Neuronal stem cell (in vitro differentiated cells): ENCODE measurements at regions not wholly inside any gene's neighbourhood (a gene's known extent, or its start where the extent isn't known, plus 50 kb on each side); places are given as distances from the start of the nearest gene placed in this dataset.
"Not testable (repeated sequence)": the region's sequence is repeated elsewhere in the genome, so short reads cannot be mapped to it uniquely, and the experiment has no call there.

ENCODE experiments used
- DNase-seq: peaks from one replicate; pipeline ENCODE4 v3.0.0-alpha.2; 2013; ENCODE audit warnings: low spot score
- H2AFZ ChIP-seq: one replicate; pipeline ENCODE4 v1.6.1; 2013; ENCODE audit warnings: mild to moderate bottlenecking, low read length, inconsistent platforms
- H2AK5ac ChIP-seq: 2 replicates; pipeline ENCODE4 v1.6.1; 2013; ENCODE audit warnings: low read depth, mild to moderate bottlenecking, inconsistent platforms, low read length, moderate library complexity, mixed read lengths
- H2BK120ac ChIP-seq: 2 replicates; pipeline ENCODE4 v1.6.1; 2013; ENCODE audit warnings: low read depth, mild to moderate bottlenecking, inconsistent platforms, low read length, moderate library complexity, mixed read lengths
- H2BK12ac ChIP-seq: one replicate; pipeline ENCODE4 v1.6.1; 2013; ENCODE audit warnings: low read length, inconsistent platforms
- H2BK15ac ChIP-seq: 2 replicates; pipeline ENCODE4 v1.6.1; 2013; ENCODE audit warnings: mild to moderate bottlenecking, low read length, inconsistent platforms, mixed read lengths
- H2BK5ac ChIP-seq: one replicate; pipeline ENCODE4 v1.6.1; 2013; ENCODE audit warnings: inconsistent platforms, mild to moderate bottlenecking, low read length, moderate library complexity
- H3K14ac ChIP-seq: one replicate; pipeline ENCODE4 v1.6.1; 2013; ENCODE audit warnings: low read length, inconsistent platforms
- H3K18ac ChIP-seq: 2 replicates; pipeline ENCODE4 v1.6.1; 2013; ENCODE audit warnings: low read length, inconsistent platforms
- H3K23ac ChIP-seq: 2 replicates; pipeline ENCODE4 v1.6.1; 2013; ENCODE audit warnings: low read depth, mild to moderate bottlenecking, mixed read lengths, low read length, inconsistent platforms; ENCODE audit not compliant: poor library complexity
- H3K27ac ChIP-seq: replicated peaks from 3 replicates; pipeline ENCODE4 v1.5.1; 2013; ENCODE audit warnings: low read length, inconsistent platforms
- H3K27me3 ChIP-seq, 3 experiments: 2 replicates each; pipeline ENCODE4 v1.6.1; 2013; ENCODE audit warnings: low read length in 3 of 3, mild to moderate bottlenecking in 2 of 3, inconsistent platforms in 1 of 3, low read depth in 1 of 3, mixed read lengths in 1 of 3, moderate library complexity in 1 of 3; ENCODE audit not compliant: control insufficient read depth in 3 of 3, insufficient read depth in 3 of 3
- H3K36me3 ChIP-seq, 2 donors: replicated peaks in 1 of 2; 2 replicates each; pipeline ENCODE4 v1.6.1; 2013; ENCODE audit warnings: low read length in 2 of 2; ENCODE audit not compliant: control insufficient read depth in 2 of 2, insufficient read depth in 2 of 2
- H3K4ac ChIP-seq: 2 replicates; pipeline ENCODE4 v1.6.1; 2013; ENCODE audit warnings: inconsistent platforms, mild to moderate bottlenecking, low read length, moderate library complexity
- H3K4me1 ChIP-seq, 2 donors: 1 replicate in 1 of 2; 2 replicates in 1 of 2; pipeline ENCODE4 v1.6.1; 2013; ENCODE audit warnings: low read length in 2 of 2, low read depth in 1 of 2; ENCODE audit not compliant: control insufficient read depth in 2 of 2, insufficient read depth in 1 of 2
- H3K4me2 ChIP-seq: one replicate; pipeline ENCODE4 v1.6.1; 2013; ENCODE audit warnings: mild to moderate bottlenecking, low read length, inconsistent platforms; ENCODE audit not compliant: insufficient read depth, poor library complexity, severe bottlenecking
- H3K4me3 ChIP-seq, 2 donors: 2 replicates each; pipeline ENCODE4 v1.5.1; 2013; ENCODE audit warnings: low read length in 2 of 2, mild to moderate bottlenecking in 2 of 2, inconsistent platforms in 1 of 2, moderate library complexity in 1 of 2
- H3K79me1 ChIP-seq: one replicate; pipeline ENCODE4 v1.6.1; 2013; ENCODE audit warnings: low read depth, mild to moderate bottlenecking, inconsistent platforms, low read length, moderate library complexity
- H3K9ac ChIP-seq: one replicate; pipeline ENCODE4 v1.6.1; 2013; ENCODE audit warnings: mild to moderate bottlenecking, low read depth, low read length, inconsistent platforms; ENCODE audit not compliant: poor library complexity
- H3K9me3 ChIP-seq, 2 donors: replicated peaks in 1 of 2; 2 replicates each; pipeline versions ENCODE3 to v1.6.1; 2013; ENCODE audit warnings: low read length in 2 of 2, mild to moderate bottlenecking in 2 of 2, inconsistent platforms in 1 of 2, low read depth in 1 of 2, mixed read lengths in 1 of 2, moderate library complexity in 1 of 2; ENCODE audit not compliant: control insufficient read depth in 2 of 2, insufficient read depth in 1 of 2
- H4K8ac ChIP-seq: one replicate; pipeline ENCODE4 v1.6.1; 2013; ENCODE audit warnings: low read depth, mild to moderate bottlenecking, inconsistent platforms, low read length, moderate library complexity
- H4K91ac ChIP-seq: one replicate; pipeline ENCODE4 v1.6.1; 2013; ENCODE audit warnings: low read length, low read depth, mild to moderate bottlenecking, inconsistent platforms; ENCODE audit not compliant: poor library complexity
- WGBS, 2 donors: extraction: QIAGEN DNeasy Blood & Tissue Kit; methylation state at CpG; one replicate each; pipeline ENCODE4 v1.1.7; 2013; ENCODE audit warnings: missing lambda C conversion rate in 2 of 2, mixed read lengths in 1 of 2; ENCODE audit not compliant: insufficient read length in 2 of 2, insufficient replicate concordance in 1 of 2; ENCODE audit errors: extremely low coverage in 2 of 2; 5-methylcytosine and 5-hydroxymethylcytosine counted together

DNA sequence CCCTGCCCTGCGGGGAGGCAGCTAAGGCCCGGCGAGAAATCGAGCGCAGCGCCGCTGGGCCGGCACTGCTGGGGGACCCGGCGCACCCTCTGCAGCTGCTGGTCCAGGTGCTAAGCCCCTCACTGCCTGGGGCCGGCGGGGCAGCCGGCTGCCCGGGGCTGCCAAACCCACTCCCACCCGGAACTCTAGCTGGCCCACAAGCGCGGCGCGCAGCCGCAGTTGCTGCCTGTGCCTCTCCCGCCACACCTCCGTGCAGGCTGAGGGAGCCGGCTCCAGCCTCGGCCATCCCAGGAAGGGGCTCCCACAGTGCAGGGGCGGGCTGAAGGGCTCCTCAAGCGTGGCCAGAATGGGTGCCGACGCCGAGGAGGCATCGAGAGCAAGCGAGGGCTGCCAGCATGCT, 249.9 kb downstream of the FGF9 start:
- H3K4me1 ChIP-seq, H4K91ac ChIP-seq, H2AK5ac ChIP-seq: not testable (repeated sequence)

GRCh38 chr13:21924958-21925357, 254.1 kb downstream of the FGF9 start:
- no peaks in the 10 kb centered on the region for H3K79me1 ChIP-seq
- H3K14ac ChIP-seq, result no peak overlapping the region
- H2BK5ac ChIP-seq, result no peak overlapping the region
- H3K4me3 ChIP-seq, result no peak overlapping the region
- H2BK15ac ChIP-seq, result peak overlapping the region; percentile 75
- H2BK120ac ChIP-seq, result no peak overlapping the region
- H3K4ac ChIP-seq, result no peak overlapping the region
- H3K36me3 ChIP-seq, result no peaks in the 10 kb centered on the region
- no peak overlapping the region for H3K9ac ChIP-seq
- peaks cover 0 to 5% of the 10 kb centered on the region in 2 donors for H3K4me1 ChIP-seq
- H4K91ac ChIP-seq, result no peak overlapping the region
- peaks cover 0 to 2% of the 10 kb centered on the region in 2 donors for H3K9me3 ChIP-seq
- no peak overlapping the region for H3K18ac ChIP-seq
- H4K8ac ChIP-seq, result no peak overlapping the region
- DNase-seq, result no peak
- no peak overlapping the region for H2AK5ac ChIP-seq
- no peak overlapping the region for H3K4me2 ChIP-seq
- peak overlapping the region; percentile 83 for H3K23ac ChIP-seq
- H3K27me3 ChIP-seq, result no peaks in the 10 kb centered on the region
- no CpG with 5 or more reads among the region's 6 CpGs for WGBS, 2 donors
- no peak overlapping the region for H2AFZ ChIP-seq
- H2BK12ac ChIP-seq, result no peak overlapping the region
- H3K27ac ChIP-seq, result no peak overlapping the region

More for the DNA sequence above, 249.9 kb downstream of the FGF9 start:
- H2BK120ac ChIP-seq, H3K9me3 ChIP-seq, H2BK5ac ChIP-seq, H3K4me2 ChIP-seq, H3K23ac ChIP-seq, H4K8ac ChIP-seq, H3K18ac ChIP-seq, H3K36me3 ChIP-seq, H3K27me3 ChIP-seq, H3K79me1 ChIP-seq, H3K4ac ChIP-seq, H2AFZ ChIP-seq, DNase-seq, H3K27ac ChIP-seq, H2BK12ac ChIP-seq, H3K9ac ChIP-seq, H3K4me3 ChIP-seq, H2BK15ac ChIP-seq, H3K14ac ChIP-seq: not testable (repeated sequence)
- WGBS, 2 donors, result no CpG with 5 or more reads among the region's 31 CpGs

DNA sequence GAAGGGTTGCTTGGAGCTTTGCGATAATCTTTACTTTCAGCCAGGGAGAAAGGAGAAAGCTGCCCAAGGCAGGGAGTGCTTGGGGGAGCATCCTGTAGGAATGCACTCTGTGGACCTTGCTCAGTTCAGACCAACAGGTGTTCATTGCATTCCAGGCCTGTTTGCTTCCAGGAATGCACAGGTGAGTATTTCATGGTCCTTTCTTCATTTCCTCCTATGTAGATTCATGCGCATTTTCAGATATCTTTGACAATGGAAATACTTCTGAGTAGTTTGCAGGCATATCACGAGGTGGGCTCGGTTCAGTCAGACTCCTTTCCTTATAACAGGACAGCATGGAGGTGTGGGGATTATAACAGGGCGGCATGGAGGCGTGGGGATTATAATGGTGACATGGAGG, 254.8 kb downstream of the FGF9 start:
- H3K27ac ChIP-seq, result no peak overlapping the region
- H2AK5ac ChIP-seq, result no peak overlapping the region
- no peak overlapping the region for H3K4ac ChIP-seq
- no peak overlapping the region for H3K4me3 ChIP-seq
- H3K4me2 ChIP-seq, result no peak overlapping the region
- H3K9ac ChIP-seq, result no peak overlapping the region
- no peaks in the 10 kb centered on the region for H3K27me3 ChIP-seq
- H2BK15ac ChIP-seq, result no peak overlapping the region
- H3K4me1 ChIP-seq, result peaks cover 0 to 5% of the 10 kb centered on the region in 2 donors
- H3K14ac ChIP-seq, result no peak overlapping the region
- H2BK120ac ChIP-seq, result no peak overlapping the region
- no peak overlapping the region for H4K91ac ChIP-seq
- DNase-seq, result no peak
- WGBS, 2 donors, result no CpG with 5 or more reads among the region's 6 CpGs
- H3K9me3 ChIP-seq, result peaks cover 0 to 2% of the 10 kb centered on the region in 2 donors
- no peak overlapping the region for H2AFZ ChIP-seq
- H2BK5ac ChIP-seq, result no peak overlapping the region
- no peak overlapping the region for H4K8ac ChIP-seq
- H3K18ac ChIP-seq, result no peak overlapping the region
- no peak overlapping the region for H2BK12ac ChIP-seq
- H3K79me1 ChIP-seq, result no peaks in the 10 kb centered on the region
- H3K36me3 ChIP-seq, result no peaks in the 10 kb centered on the region
- H3K23ac ChIP-seq, result no peak overlapping the region

DNA sequence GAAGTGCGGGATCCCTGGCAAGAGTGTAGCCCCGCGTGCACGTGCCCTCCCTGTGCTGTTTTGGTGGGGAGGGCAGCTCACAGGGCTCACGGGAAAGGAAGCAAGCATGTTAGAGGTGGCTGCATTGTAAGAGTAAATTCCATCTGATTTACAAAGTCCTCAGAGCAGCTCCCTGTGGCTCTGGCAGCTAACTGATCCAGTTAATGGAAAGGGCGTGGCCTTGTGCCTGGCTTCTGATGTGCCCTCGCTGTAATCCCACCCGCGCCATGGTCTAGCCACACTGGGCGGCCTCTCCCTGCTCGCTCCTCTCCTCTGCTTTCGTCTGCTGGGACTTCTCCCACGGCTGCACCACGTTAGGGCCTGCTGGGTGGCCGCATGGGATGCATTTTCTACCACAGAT, 258.5 kb downstream of the FGF9 start:
- Histone ChIP-seq H3K27ac (no peak overlapping the region), H3K9me3 (no peaks in the 10 kb centered on the region), H3K4ac (no peak overlapping the region), H2AFZ (peak overlapping the region; percentile 22), H3K4me3 (peak overlapping the region in 1 of 2 donors; percentile 46), H3K27me3 (no peaks in the 10 kb centered on the region), H3K23ac (no peak overlapping the region), H3K18ac (peak overlapping the region; percentile 60), H2BK15ac (no peak overlapping the region), H2AK5ac (peak overlapping the region; percentile 56), H3K79me1 (no peaks in the 10 kb centered on the region), H4K91ac (no peak overlapping the region), H4K8ac (no peak overlapping the region), H3K14ac (peak overlapping the region; percentile 22), H2BK12ac (peak overlapping the region; percentile 14), H3K36me3 (no peaks in the 10 kb centered on the region), H2BK5ac (peak overlapping the region; percentile 19), H3K9ac (no peak overlapping the region), H2BK120ac (no peak overlapping the region), H3K4me2 (no peak overlapping the region), H3K4me1 (peaks cover 0 to 5% of the 10 kb centered on the region in 2 donors)
- no peak for DNase-seq
- no CpG with 5 or more reads among the region's 15 CpGs for whole genome bisulfite sequencing, 2 donors
